ENCODE measurements at regions not wholly inside any gene's neighbourhood (a gene's known extent, or its start where the extent isn't known, plus 50 kb on each side); places are given as distances from the start of the nearest gene placed in this dataset.

GRCh38 chr16:26197707-26198106 is 505.9 kb downstream of the HS3ST4 start:
- H3K27me3 ChIP-seq (ENCODE audit: control insufficient read depth, insufficient read depth, low read length), result no peaks in the 10 kb centered on the region
- ChIA-PET CTCF (no interaction called here), POLR2A (no interaction called here)
- no peak overlapping the region for H3K4me3 ChIP-seq (ENCODE audit: low read depth, low read length)
- TF ChIP-seq, protein P1, sequence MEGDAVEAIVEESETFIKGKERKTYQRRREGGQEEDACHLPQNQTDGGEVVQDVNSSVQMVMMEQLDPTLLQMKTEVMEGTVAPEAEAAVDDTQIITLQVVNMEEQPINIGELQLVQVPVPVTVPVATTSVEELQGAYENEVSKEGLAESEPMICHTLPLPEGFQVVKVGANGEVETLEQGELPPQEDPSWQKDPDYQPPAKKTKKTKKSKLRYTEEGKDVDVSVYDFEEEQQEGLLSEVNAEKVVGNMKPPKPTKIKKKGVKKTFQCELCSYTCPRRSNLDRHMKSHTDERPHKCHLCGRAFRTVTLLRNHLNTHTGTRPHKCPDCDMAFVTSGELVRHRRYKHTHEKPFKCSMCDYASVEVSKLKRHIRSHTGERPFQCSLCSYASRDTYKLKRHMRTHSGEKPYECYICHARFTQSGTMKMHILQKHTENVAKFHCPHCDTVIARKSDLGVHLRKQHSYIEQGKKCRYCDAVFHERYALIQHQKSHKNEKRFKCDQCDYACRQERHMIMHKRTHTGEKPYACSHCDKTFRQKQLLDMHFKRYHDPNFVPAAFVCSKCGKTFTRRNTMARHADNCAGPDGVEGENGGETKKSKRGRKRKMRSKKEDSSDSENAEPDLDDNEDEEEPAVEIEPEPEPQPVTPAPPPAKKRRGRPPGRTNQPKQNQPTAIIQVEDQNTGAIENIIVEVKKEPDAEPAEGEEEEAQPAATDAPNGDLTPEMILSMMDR (IDR thresholded peaks at IDR 0.05; ENCODE audit: insufficient read depth, low read depth, low read length), result no peak
- no peaks in the 10 kb centered on the region for H3K36me3 ChIP-seq (ENCODE audit: control insufficient read depth, insufficient read depth, low read length)
- no peak for DNase-seq (ENCODE audit: low read depth)

DNA sequence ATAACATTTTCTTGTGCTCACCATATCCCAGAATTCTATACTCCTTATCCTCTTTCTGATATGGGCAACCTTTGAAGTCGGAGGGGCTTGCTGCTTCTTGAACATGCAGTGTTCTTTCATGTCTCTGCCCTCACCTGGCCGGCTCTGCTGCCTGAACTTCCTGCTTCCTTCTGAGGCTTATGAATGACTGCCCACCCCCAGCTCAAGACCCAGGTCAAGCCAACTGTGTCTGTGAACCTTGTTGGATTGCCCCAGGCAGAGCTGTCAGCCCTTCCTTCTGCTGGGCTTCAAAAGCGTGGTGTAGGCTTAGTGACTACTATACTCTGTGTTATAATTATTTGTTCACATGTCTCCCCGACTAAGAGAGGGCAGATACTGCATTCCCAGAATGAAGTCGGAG is 506.5 kb downstream of the HS3ST4 start:
- Histone ChIP-seq H3K27me3 (ENCODE audit: control insufficient read depth, insufficient read depth, low read length) (no peaks in the 10 kb centered on the region), H3K4me3 (ENCODE audit: low read depth, low read length) (no peak overlapping the region), H3K36me3 (ENCODE audit: control insufficient read depth, insufficient read depth, low read length) (no peaks in the 10 kb centered on the region)
- no peak for DNase-seq (ENCODE audit: low read depth)
- CTCF ChIA-PET, result no interaction called here
- TF ChIP-seq, protein P1 (IDR thresholded peaks at IDR 0.05; ENCODE audit: insufficient read depth, low read depth, low read length), result no peak
- POLR2A ChIA-PET, result no interaction called here

- POLR2A ChIA-PET, result no interaction called here
- no peak for DNase-seq (ENCODE audit: low read depth)
- CTCF ChIA-PET, result no interaction called here
- no peaks in the 10 kb centered on the region for H3K36me3 ChIP-seq (ENCODE audit: control insufficient read depth, insufficient read depth, low read length)
- TF ChIP-seq, protein P1 (IDR thresholded peaks at IDR 0.05; ENCODE audit: insufficient read depth, low read depth, low read length), result no peak
- H3K27me3 ChIP-seq (ENCODE audit: control insufficient read depth, insufficient read depth, low read length), result no peaks in the 10 kb centered on the region
- H3K4me3 ChIP-seq (ENCODE audit: low read depth, low read length), result no peak overlapping the region
Measured at GRCh38 chr16:26204138-26204537, 512.4 kb downstream of the HS3ST4 start.

- no peak overlapping the region for H3K4me3 ChIP-seq (ENCODE audit: low read depth, low read length)
- TF ChIP-seq, protein P1 (IDR thresholded peaks at IDR 0.05; ENCODE audit: insufficient read depth, low read depth, low read length), result no peak
- POLR2A ChIA-PET, result no interaction called here
- H3K36me3 ChIP-seq (ENCODE audit: control insufficient read depth, insufficient read depth, low read length), result no peaks in the 10 kb centered on the region
- CTCF ChIA-PET, result no interaction called here
- DNase-seq (ENCODE audit: low read depth), result no peak
- H3K27me3 ChIP-seq (ENCODE audit: control insufficient read depth, insufficient read depth, low read length), result no peaks in the 10 kb centered on the region
Measured at GRCh38 chr16:26211542-26211941, 519.8 kb downstream of the HS3ST4 start.

DNA sequence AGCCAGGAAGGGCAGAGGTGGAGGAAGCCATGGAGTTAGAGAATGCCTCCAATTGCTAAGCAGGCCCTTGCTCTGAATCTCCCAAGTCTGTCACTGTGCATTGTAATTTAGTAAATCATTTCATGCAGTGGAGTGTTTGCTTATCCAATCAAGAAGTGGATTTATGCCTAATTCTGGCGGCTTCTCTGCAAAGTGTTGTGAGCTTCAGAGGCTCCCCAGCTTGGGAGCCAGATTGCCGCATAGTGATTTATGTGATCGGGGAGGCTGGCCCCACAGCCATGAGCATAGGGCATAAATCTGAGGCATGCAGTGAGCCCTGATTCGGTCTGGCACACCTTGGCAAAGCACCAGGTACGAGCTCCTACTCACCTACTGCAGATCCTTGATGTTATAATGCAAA is 520.8 kb downstream of the HS3ST4 start:
- CTCF ChIA-PET, result no interaction called here
- no peaks in the 10 kb centered on the region for H3K36me3 ChIP-seq (ENCODE audit: control insufficient read depth, insufficient read depth, low read length)
- H3K27me3 ChIP-seq (ENCODE audit: control insufficient read depth, insufficient read depth, low read length), result no peaks in the 10 kb centered on the region
- TF ChIP-seq, protein P1 (IDR thresholded peaks at IDR 0.05; ENCODE audit: insufficient read depth, low read depth, low read length), result no peak
- no peak for DNase-seq (ENCODE audit: low read depth)
- no peak overlapping the region for H3K4me3 ChIP-seq (ENCODE audit: low read depth, low read length)
- POLR2A ChIA-PET, result no interaction called here
